ENCODE measurements at regions not wholly inside any gene's neighbourhood (a gene's known extent, or its start where the extent isn't known, plus 50 kb on each side); places are given as distances from the start of the nearest gene placed in this dataset.

GRCh38 chr7:67842571-67842970, 845.9 kb downstream of the TYW1 start:
- Histone ChIP-seq H3K4me3 (ENCODE audit: low read depth, low read length) (no peak overlapping the region), H3K27me3 (ENCODE audit: insufficient read depth, low read depth, severe bottlenecking) (peaks cover 42% of the 10 kb centered on the region), H3K27ac (no peak overlapping the region), H3K9me3 (ENCODE audit: severe bottlenecking) (peaks cover 6% of the 10 kb centered on the region), H3K36me3 (no peaks in the 10 kb centered on the region)
- no peak for TF ChIP-seq CTCF (IDR thresholded peaks at IDR 0.05; ENCODE audit: low read depth, low read length)
- DNase-seq: no peak

DNA sequence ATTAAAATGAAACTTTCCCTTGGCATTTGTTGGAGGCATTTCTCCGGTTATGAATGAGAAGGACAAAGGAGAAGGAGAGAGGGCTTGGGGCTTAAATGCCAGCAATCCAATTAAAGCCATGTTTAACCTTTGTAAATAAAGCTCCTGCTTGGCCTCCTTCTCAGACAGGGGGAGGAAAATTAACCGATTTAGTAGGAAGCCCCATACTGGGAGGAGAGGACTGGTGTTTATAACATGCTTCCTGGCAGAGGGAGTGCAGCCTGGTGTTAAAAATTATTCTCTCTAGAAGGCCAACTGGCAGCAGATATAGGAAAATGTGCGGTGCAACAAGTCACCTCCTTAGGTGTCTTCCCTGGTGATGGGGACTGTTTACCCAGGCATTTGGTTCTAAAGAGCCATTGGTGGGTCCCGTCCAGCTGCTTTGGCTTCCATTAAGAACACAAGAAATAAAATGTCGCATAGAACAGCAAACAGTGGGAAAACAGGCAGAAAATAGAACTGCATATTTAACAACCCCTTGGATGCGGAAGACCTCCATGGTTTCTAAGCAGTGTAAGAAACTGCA, 846.5 kb downstream of the TYW1 start:
- Histone ChIP-seq H3K27me3 (ENCODE audit: insufficient read depth, low read depth, severe bottlenecking) (peaks cover 44% of the 10 kb centered on the region), H3K9me3 (ENCODE audit: severe bottlenecking) (peaks cover 6% of the 10 kb centered on the region), H3K36me3 (no peaks in the 10 kb centered on the region), H3K4me3 (ENCODE audit: low read depth, low read length) (no peak overlapping the region), H3K27ac (no peak overlapping the region)
- DNase-seq: no peak
- TF ChIP-seq CTCF (IDR thresholded peaks at IDR 0.05; ENCODE audit: low read depth, low read length): no peak

GRCh38 chr7:67843615-67844014, 847.0 kb downstream of the TYW1 start:
- DNase-seq: no peak
- Histone ChIP-seq H3K27me3 (ENCODE audit: insufficient read depth, low read depth, severe bottlenecking) (peaks cover 50% of the 10 kb centered on the region), H3K9me3 (ENCODE audit: severe bottlenecking) (peaks cover 6% of the 10 kb centered on the region), H3K4me3 (ENCODE audit: low read depth, low read length) (no peak overlapping the region), H3K36me3 (no peaks in the 10 kb centered on the region), H3K27ac (no peak overlapping the region)
- TF ChIP-seq CTCF (IDR thresholded peaks at IDR 0.05; ENCODE audit: low read depth, low read length): no peak

GRCh38 chr7:67847092-67847787, 850.6 kb downstream of the TYW1 start:
- Histone ChIP-seq H3K4me3 (ENCODE audit: low read depth, low read length) (no peak overlapping the region), H3K27me3 (ENCODE audit: insufficient read depth, low read depth, severe bottlenecking) (peaks cover 59% of the 10 kb centered on the region), H3K9me3 (ENCODE audit: severe bottlenecking) (peaks cover 3% of the 10 kb centered on the region), H3K36me3 (no peaks in the 10 kb centered on the region), H3K27ac (no peak overlapping the region)
- DNase-seq: no peak
- TF ChIP-seq CTCF (IDR thresholded peaks at IDR 0.05; ENCODE audit: low read depth, low read length): no peak

DNA sequence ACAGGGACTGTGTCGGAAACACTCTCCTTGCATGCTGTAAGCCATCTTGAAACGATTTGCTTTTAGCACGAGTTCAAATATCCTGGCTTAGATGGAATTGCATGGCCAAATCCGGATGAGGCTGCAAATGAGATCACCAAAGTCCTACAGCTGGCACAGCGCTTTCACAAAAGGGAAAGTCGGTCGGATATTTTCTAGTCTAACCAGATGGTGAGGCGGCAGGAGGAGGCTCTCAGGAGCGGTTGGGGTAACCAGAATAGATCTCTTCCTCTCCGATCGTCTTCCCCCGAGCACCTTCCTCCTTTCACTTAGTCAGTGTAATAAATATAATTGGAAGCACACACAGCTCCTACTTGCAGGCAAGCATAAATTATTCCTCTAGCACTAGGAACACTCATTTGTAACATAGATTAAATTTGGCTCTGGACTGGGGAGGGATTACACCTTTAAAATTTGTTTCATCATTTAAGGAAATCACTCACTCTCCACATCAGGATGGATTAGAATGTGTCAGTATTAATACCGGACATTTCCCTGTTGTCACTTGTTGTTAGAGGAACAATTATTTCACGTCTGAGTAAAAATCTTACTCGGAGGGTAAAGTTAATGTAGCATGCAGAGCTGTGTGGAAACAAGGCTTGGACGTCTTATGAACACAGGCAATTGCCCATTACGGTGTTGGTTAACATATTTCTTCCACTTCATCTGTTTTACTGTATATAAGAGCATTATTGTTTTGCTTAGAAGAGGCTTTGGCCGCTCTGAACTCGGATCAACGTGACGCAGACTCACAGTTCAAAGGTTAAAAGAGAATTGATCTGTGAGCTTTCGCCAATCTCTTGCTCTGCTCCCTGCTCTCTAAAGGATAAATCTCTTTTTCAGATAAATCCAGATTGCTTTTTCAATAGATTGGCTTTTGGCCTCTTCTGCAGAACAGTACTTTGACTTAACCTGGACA, 857.9 kb downstream of the TYW1 start:
- DNase-seq: peak; percentile 81
- no peak for TF ChIP-seq CTCF (IDR thresholded peaks at IDR 0.05; ENCODE audit: low read depth, low read length)
- Histone ChIP-seq H3K27me3 (ENCODE audit: insufficient read depth, low read depth, severe bottlenecking) (peaks cover 53% of the 10 kb centered on the region), H3K9me3 (ENCODE audit: severe bottlenecking) (peaks cover 3% of the 10 kb centered on the region), H3K4me3 (ENCODE audit: low read depth, low read length) (no peak overlapping the region), H3K36me3 (no peaks in the 10 kb centered on the region), H3K27ac (no peak overlapping the region)
